Ammon's horn (tissue), 1 donor: ENCODE measurements at regions not wholly inside any gene's neighbourhood (a gene's known extent, or its start where the extent isn't known, plus 50 kb on each side); places are given as distances from the start of the nearest gene placed in this dataset.
"Not testable (repeated sequence)": the region's sequence is repeated elsewhere in the genome, so short reads cannot be mapped to it uniquely, and the experiment has no call there.

Experiments used
- DNase-seq: peaks from one replicate; pipeline ENCODE4 v3.0.0-alpha.2; 2016; ENCODE audit warnings: low spot score

DNA sequence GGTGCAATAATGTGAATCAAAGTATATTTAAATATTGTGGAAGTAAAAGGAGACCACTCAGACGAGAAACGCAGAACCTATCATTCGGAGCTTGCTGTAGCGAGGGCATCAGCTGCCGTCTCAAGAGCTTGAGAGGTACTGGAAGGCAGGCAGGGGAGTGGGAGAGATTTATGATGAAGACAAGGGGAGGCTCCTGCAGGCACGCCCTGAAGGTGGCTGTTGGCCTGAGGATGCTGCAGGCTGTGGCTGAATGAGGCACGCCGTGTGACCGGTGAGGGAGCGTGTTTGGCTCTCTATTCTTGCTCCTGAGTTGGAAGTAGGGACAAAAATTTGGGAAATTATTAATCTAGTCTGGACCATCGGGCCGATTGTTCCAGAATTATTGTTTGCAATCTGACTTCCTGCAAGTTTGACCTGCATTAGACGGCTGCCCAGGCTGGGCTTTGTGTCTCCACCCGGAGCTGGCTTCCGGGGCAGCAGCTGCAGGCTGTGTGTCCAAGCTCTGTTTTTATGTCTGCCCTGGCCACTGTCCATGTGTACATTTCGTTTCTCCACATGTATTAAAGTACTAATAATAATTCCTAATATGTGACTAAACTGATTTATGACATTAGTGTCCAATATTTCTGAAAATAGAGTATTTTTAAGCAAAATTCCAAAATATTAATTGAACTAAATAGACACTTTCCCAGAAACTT is 91.1 kb upstream of the ANKRD10 start:
- no peak for DNase-seq

GRCh38 chr13:111005364-111005763 is 90.5 kb upstream of the ANKRD10 start:
- DNase-seq, result no peak

- no peak for DNase-seq
These were observed 89.6 kb upstream of the ANKRD10 start for GRCh38 chr13:111004444-111004843.

DNA sequence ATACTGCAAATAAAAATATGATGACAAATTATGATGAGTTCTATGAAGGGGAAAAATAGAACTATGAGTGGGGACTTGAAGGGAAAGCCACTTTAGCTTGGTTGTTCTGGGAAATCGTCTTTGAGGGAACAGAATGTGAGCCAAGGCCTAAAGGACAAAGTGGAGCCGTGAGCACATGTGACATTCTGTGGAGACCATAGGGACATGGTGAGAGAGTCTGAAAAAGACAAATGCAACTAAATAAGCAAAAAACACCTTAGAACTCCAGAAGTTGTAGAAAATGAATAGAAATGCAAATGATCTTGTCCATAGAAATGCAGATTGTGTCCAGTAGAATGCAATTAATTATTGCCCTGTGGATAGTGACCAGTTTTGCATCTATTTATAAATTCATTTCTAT is 86.8 kb upstream of the ANKRD10 start:
- no peak for DNase-seq

DNA sequence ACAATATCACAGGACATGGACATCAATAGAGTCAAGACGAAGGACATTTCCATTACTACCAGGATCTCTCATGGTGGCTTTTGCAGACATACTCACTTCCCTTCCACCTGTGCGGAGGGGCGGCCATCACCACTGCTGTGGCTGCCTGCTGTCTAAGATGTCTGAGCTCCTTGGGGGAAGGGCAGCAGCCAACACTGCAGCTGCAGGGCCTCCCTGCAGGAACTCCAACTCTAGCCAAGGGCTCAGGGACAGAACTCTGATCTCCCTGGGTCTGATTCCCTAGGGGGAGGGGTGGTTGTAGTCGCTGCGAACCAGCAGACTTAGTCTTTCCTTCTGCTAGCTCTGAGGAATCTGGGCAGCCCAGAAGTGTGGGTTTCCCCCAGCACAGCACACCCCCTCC is 78.9 kb upstream of the ANKRD10 start:
- DNase-seq, result no peak

- DNase-seq, result no peak
These were observed 77.2 kb upstream of the ANKRD10 start for GRCh38 chr13:110991991-110992508.

DNA sequence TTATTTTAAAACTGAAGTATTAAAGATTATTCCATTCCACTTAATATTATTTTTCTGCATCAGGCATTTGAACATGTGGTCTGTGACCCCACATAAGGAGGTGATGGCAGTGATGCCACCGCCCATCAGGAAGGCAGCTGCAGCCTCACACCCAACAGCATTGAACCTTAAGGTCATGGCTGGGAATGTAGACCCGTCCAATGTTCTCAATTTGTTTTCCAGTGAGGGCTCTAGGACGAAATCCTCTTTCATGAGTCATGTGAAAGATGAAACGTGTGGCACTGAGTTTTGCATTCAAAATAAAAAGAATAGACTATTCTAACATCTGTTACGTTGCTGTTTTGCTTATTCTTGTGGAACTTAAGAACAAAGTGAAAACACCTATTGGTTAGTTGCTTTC is 74.5 kb upstream of the ANKRD10 start:
- DNase-seq, result no peak

DNA sequence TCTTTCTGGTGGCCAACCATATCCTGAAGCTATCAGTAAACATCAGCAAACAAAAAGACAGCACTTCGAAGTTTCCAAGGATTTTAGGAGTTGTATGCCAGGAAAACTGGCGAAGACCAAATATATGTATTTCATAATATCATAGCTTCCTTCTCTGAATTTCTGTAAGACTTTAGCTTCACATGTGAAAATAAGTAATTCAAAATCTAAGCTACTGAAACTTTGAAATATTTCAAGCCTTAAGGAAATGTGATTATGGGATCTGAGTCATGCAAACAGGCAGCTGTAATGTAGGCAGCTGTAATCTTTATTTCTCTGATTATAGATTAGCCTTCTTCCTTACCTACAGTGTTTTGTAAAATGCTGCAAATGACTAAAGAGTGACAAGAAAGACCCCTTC is 70.7 kb upstream of the ANKRD10 start:
- DNase-seq, result no peak

DNA sequence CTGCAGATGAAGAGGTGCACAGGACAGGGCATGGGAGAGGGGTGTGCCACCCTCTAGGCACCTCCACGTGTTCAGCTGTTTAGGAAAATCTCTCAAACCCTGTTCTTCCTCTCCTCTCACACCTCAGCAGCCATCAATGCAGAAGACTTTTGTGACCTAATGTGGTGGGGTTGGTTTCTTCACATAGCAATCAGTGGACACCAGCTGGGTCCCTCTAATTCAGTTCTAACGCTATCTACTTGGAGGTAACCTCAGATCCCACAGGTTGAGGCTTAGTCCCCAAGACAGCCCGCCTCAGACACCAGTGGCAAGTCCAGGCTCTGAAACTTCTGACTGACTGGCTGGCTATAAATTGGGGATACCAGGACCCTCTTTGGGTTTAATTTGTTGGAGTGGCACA is 69.9 kb upstream of the ANKRD10 start:
- DNase-seq, result no peak

- no peak for DNase-seq
These were observed 69.5 kb upstream of the ANKRD10 start for GRCh38 chr13:110984381-110984780.

GRCh38 chr13:110983241-110983640 is 68.4 kb upstream of the ANKRD10 start:
- DNase-seq, result no peak

GRCh38 chr13:110981379-110981778 is 66.5 kb upstream of the ANKRD10 start:
- no peak for DNase-seq

GRCh38 chr13:110980921-110981320 is 66.1 kb upstream of the ANKRD10 start:
- DNase-seq, result no peak

GRCh38 chr13:110979149-110979548 is 64.3 kb upstream of the ANKRD10 start:
- not testable (repeated sequence) for DNase-seq

GRCh38 chr13:110978390-110978789 is 63.5 kb upstream of the ANKRD10 start:
- no peak for DNase-seq

GRCh38 chr13:110976785-110977184 is 61.9 kb upstream of the ANKRD10 start:
- DNase-seq, result no peak

DNA sequence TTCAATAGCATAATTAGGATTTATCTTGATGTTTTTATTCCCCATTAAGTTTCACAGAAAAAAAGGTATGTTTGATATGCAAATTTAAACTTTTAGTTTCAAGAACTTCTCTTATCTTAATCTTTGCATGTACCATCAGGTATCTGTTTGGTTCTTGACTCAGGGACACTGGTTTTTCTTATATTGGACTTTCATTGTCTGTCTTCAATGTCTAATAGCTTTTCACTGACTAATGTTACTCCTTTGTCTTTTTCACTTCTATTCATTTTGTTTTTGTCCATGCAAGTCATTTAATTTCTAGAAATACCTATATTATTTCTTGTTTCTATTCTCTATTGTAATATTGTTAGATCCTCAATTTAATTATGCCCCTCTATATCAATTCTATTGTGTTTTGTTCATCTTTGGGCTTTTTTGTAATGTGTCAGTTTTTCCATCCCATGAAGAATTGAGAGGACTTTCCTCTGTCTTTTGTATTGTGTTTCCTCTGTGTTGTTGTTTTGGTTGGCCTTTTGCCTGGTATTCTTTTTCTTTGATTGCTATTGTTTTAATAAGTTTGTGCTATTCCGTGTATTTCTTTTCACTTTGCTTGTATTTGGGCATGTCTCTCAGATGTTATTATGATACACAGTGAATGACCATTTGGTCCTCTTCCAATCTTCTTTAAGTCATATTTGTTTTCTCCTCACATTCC is 58.3 kb upstream of the ANKRD10 start:
- DNase-seq, result no peak

DNA sequence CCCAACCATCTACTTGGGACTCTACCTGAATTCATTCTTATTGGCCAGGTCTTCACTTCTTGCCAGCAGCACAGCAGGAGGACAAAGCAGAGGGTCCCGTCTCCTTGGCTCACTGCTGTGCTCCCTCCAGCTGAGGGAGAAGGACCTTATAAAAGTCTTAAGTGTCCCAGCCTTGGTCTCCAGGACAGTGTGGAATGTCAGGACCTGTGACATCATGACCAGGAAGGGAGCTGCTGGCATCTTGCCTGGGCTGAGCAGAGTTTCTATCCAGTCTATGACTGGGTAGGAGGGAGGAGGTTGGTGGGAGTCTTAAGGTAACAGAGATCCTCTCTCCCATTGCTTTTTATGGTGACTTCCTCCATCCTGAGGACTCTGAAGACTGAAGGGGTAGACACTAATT is 56.6 kb upstream of the ANKRD10 start:
- DNase-seq, result no peak

DNA sequence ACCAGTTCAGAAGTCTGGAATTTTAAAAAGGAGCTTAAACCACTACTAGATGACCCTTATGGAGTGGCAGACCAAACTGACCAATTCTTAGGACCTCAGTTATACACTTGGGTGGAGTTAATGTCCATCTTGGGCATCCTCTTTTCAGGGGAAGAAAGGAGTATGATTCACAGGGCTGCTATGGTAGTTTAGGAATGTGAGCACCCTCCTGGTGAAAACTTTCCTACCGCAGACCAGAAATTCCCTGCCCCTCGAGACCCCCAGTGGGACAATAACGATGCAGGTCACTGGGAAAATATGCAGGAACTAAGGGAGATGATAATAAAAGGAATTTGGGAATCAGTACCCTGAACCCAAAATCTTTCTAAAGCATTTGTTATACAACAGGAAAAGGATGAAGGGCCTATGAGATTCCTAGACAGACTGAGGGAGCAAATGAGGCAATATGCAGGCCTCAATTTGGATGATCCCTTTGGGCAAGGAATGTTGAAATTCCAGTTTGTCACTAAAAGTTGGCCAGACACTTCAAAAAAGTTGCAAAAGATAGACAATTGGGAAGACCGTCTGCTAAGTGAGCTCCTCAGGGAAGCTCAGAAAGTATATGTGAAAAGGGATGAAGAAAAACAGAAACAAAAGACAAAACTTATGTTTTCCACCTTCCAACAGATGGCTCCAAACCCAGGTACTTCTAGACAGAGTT is 52.4 kb upstream of the ANKRD10 start:
- not testable (repeated sequence) for DNase-seq

DNA sequence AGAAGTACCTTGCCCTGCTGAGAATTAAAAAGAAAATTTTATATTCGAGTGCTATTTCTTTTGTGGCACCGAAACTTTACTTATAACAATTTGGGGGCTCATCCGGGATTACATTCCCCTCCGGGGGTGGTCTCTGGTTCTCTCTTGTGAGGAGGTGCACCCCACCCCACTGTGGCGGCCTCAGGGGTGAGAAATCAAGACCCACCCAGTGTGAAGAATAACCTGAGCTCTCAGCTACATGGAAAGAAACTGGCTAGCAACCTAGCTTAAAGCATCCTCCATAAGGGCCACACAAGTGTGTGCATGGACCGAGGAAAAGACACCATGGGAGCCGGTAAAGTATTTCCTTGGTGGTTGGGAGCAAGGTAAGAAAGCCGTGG is 50.9 kb upstream of the ANKRD10 start:
- no peak for DNase-seq

- no peak for DNase-seq
These were observed 50.3 kb upstream of the ANKRD10 start for GRCh38 chr13:110965038-110965754.
